Tibial artery (tissue), 4 donors: ENCODE measurements at regions not wholly inside any gene's neighbourhood (a gene's known extent, or its start where the extent isn't known, plus 50 kb on each side); places are given as distances from the start of the nearest gene placed in this dataset.

Experiments used
- DNase-seq, 2 donors: peaks; one replicate each; pipeline ENCODE4 v3.0.0-alpha.2; 2019
- H3K27ac ChIP-seq, 2 donors: fragments of 200-600 bp; sonication (generic) in 1 of 2; 1 replicate in 1 of 2; 2 replicates in 1 of 2; pipeline ENCODE4 v1.5.1; 2018 to 2019; ENCODE audit warnings: mild to moderate bottlenecking in 1 of 2
- H3K27me3 ChIP-seq, 2 donors: fragments of 200-600 bp; sonication (generic) in 1 of 2; one replicate each; pipeline versions ENCODE4 v1.5.1 to v1.6.0; 2016 to 2019
- H3K36me3 ChIP-seq, 3 donors: fragments of 200-600 bp; sonication (generic) in 2 of 3; one replicate each; pipeline ENCODE4 v1.5.1; 2016 to 2019; ENCODE audit warnings: mild to moderate bottlenecking in 2 of 3
- H3K4me1 ChIP-seq, 4 donors: fragments of 200-600 bp; sonication (generic) in 2 of 4; 1 replicate in 3 of 4; 2 replicates in 1 of 4; pipeline ENCODE4 v1.5.1; 2016 to 2019
- H3K4me3 ChIP-seq, 2 donors: fragments of 200-600 bp; sonication (generic) in 1 of 2; 1 replicate in 1 of 2; 2 replicates in 1 of 2; pipeline ENCODE4 v1.5.1; 2018 to 2019; ENCODE audit warnings: mild to moderate bottlenecking in 2 of 2
- H3K9me3 ChIP-seq, 3 donors: fragments of 200-600 bp; sonication (generic) in 1 of 3; one replicate each; pipeline ENCODE4 v1.5.1; 2016 to 2019
- CTCF ChIP-seq, 2 experiments: fragments of 200-600 bp in 1 of 2; fragments of 450-650 bp in 1 of 2; IDR thresholded peaks; one replicate each; pipeline ENCODE4 v1.5.1; 2017 to 2019; ENCODE audit warnings: antibody characterized with exemption in 2 of 2, mild to moderate bottlenecking in 1 of 2, moderate library complexity in 1 of 2
- intact Hi-C: fragments of 100-400 bp; cut with DNase I; formaldehyde crosslinking; loops from one replicate; pipeline ENCODE4 v1.15.0; 2023; ENCODE audit warnings: low total_unique reads

GRCh38 chr10:128833671-128834070 is 633.4 kb upstream of the MGMT start:
- no peaks in the 10 kb centered on the region for H3K4me1 ChIP-seq
- no peaks in the 10 kb centered on the region for H3K27me3 ChIP-seq
- H3K27ac ChIP-seq = no peak overlapping the region
- intact Hi-C loops = no loop called here
- no peak for TF ChIP-seq CTCF (IDR thresholded peaks at IDR 0.05)
- DNase-seq = no peak
- H3K9me3 ChIP-seq = no peaks in the 10 kb centered on the region
- H3K36me3 ChIP-seq = no peaks in the 10 kb centered on the region
- no peak overlapping the region for H3K4me3 ChIP-seq

- no peak for TF ChIP-seq CTCF (IDR thresholded peaks at IDR 0.05)
- H3K27me3 ChIP-seq = no peaks in the 10 kb centered on the region
- H3K27ac ChIP-seq = no peak overlapping the region
- intact Hi-C loops = no loop called here
- no peaks in the 10 kb centered on the region for H3K36me3 ChIP-seq
- no peak for DNase-seq
- H3K4me1 ChIP-seq = no peaks in the 10 kb centered on the region
- H3K9me3 ChIP-seq = no peaks in the 10 kb centered on the region
- no peak overlapping the region for H3K4me3 ChIP-seq
Observed at GRCh38 chr10:128835361-128835760, 631.7 kb upstream of the MGMT start.

- DNase-seq = no peak
- intact Hi-C loops = no loop called here
- no peaks in the 10 kb centered on the region for H3K27me3 ChIP-seq
- H3K9me3 ChIP-seq = no peaks in the 10 kb centered on the region
- no peak overlapping the region for H3K27ac ChIP-seq
- H3K4me3 ChIP-seq = no peak overlapping the region
- H3K36me3 ChIP-seq = no peaks in the 10 kb centered on the region
- TF ChIP-seq CTCF (IDR thresholded peaks at IDR 0.05) = no peak
- H3K4me1 ChIP-seq = no peaks in the 10 kb centered on the region
Observed at GRCh38 chr10:128837478-128837877, 629.6 kb upstream of the MGMT start.

- no peak for DNase-seq
- no peaks in the 10 kb centered on the region for H3K9me3 ChIP-seq
- no peaks in the 10 kb centered on the region for H3K27me3 ChIP-seq
- intact Hi-C loops = no loop called here
- no peak for TF ChIP-seq CTCF (IDR thresholded peaks at IDR 0.05)
- H3K36me3 ChIP-seq = no peaks in the 10 kb centered on the region
- no peaks in the 10 kb centered on the region for H3K4me1 ChIP-seq
- H3K27ac ChIP-seq = no peak overlapping the region
- H3K4me3 ChIP-seq = no peak overlapping the region
Observed at GRCh38 chr10:128839134-128839533, 627.9 kb upstream of the MGMT start.

GRCh38 chr10:128839701-128840100 is 627.3 kb upstream of the MGMT start:
- no peak for TF ChIP-seq CTCF (IDR thresholded peaks at IDR 0.05)
- no peak for DNase-seq
- no peaks in the 10 kb centered on the region for H3K4me1 ChIP-seq
- intact Hi-C loops = no loop called here
- no peak overlapping the region for H3K27ac ChIP-seq
- no peaks in the 10 kb centered on the region for H3K36me3 ChIP-seq
- H3K4me3 ChIP-seq = no peak overlapping the region
- H3K27me3 ChIP-seq = no peaks in the 10 kb centered on the region
- H3K9me3 ChIP-seq = no peaks in the 10 kb centered on the region

- Histone ChIP-seq H3K27ac (no peak overlapping the region), H3K9me3 (no peaks in the 10 kb centered on the region), H3K4me3 (no peak overlapping the region), H3K27me3 (no peaks in the 10 kb centered on the region), H3K36me3 (no peaks in the 10 kb centered on the region), H3K4me1 (no peaks in the 10 kb centered on the region)
- DNase-seq = no peak
- no peak for TF ChIP-seq CTCF (IDR thresholded peaks at IDR 0.05)
- intact Hi-C loops = no loop called here
Observed at GRCh38 chr10:128843972-128844371, 623.1 kb upstream of the MGMT start.
